ENCODE measurements at regions not wholly inside any gene's neighbourhood (a gene's known extent, or its start where the extent isn't known, plus 50 kb on each side); places are given as distances from the start of the nearest gene placed in this dataset.

- TF ChIP-seq, protein P1, sequence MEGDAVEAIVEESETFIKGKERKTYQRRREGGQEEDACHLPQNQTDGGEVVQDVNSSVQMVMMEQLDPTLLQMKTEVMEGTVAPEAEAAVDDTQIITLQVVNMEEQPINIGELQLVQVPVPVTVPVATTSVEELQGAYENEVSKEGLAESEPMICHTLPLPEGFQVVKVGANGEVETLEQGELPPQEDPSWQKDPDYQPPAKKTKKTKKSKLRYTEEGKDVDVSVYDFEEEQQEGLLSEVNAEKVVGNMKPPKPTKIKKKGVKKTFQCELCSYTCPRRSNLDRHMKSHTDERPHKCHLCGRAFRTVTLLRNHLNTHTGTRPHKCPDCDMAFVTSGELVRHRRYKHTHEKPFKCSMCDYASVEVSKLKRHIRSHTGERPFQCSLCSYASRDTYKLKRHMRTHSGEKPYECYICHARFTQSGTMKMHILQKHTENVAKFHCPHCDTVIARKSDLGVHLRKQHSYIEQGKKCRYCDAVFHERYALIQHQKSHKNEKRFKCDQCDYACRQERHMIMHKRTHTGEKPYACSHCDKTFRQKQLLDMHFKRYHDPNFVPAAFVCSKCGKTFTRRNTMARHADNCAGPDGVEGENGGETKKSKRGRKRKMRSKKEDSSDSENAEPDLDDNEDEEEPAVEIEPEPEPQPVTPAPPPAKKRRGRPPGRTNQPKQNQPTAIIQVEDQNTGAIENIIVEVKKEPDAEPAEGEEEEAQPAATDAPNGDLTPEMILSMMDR (IDR thresholded peaks at IDR 0.05; ENCODE audit: low read depth, low read length) = no peak
- no peak for TF ChIP-seq POLR2A (IDR thresholded peaks at IDR 0.05; ENCODE audit: extremely low read depth, insufficient read length)
Measured at GRCh38 chr21:18959817-18960216, 556.2 kb upstream of the TMPRSS15 start.
